Tibial nerve (tissue), 4 donors: ENCODE measurements at regions not wholly inside any gene's neighbourhood (a gene's known extent, or its start where the extent isn't known, plus 50 kb on each side); places are given as distances from the start of the nearest gene placed in this dataset.

Source experiments
- DNase-seq, 2 donors: peaks; one replicate each; pipeline ENCODE4 v3.0.0-alpha.2; 2019; ENCODE audit warnings: low spot score in 2 of 2
- H3K27ac ChIP-seq, 4 donors: fragments of 200-600 bp; sonication (generic) in 3 of 4; one replicate each; pipeline ENCODE4 v1.5.1; 2017 to 2019; ENCODE audit warnings: mild to moderate bottlenecking in 1 of 4
- H3K27me3 ChIP-seq, 2 donors: fragments of 200-600 bp; sonication (generic) in 1 of 2; one replicate each; pipeline versions ENCODE4 v1.5.1 to v1.6.0; 2017 to 2019
- H3K36me3 ChIP-seq, 3 donors: fragments of 200-600 bp; sonication (generic); one replicate each; pipeline ENCODE4 v1.5.1; 2018 to 2019
- H3K4me1 ChIP-seq, 4 donors: fragments of 200-600 bp; sonication (generic) in 3 of 4; one replicate each; pipeline ENCODE4 v1.5.1; 2017 to 2019
- H3K4me3 ChIP-seq, 4 donors: fragments of 200-600 bp; sonication (generic) in 3 of 4; one replicate each; pipeline ENCODE4 v1.5.1; 2017 to 2019; ENCODE audit warnings: mild to moderate bottlenecking in 1 of 4, moderate library complexity in 1 of 4
- H3K9me3 ChIP-seq, 4 donors: fragments of 200-600 bp; sonication (generic) in 3 of 4; one replicate each; pipeline ENCODE4 v1.5.1; 2017 to 2019
- CTCF ChIP-seq, 5 experiments: fragments of 200-600 bp in 3 of 5; fragments of 450-650 bp in 2 of 5; sonication (generic) in 3 of 5; IDR thresholded peaks; one replicate each; pipeline ENCODE4 v1.5.1; 2016 to 2019; ENCODE audit warnings: antibody characterized with exemption in 5 of 5, mild to moderate bottlenecking in 3 of 5, moderate library complexity in 2 of 5
- EP300 ChIP-seq, 2 donors: sonication (generic); formaldehyde crosslinking; IDR thresholded peaks; one replicate each; pipeline ENCODE4 v1.6.1; 2017; ENCODE audit warnings: antibody characterized with exemption in 2 of 2, mild to moderate bottlenecking in 1 of 2
- POLR2A ChIP-seq, 2 donors: fragments of 450-650 bp; IDR thresholded peaks; one replicate each; pipeline ENCODE4 v1.6.1; 2017; ENCODE audit warnings: antibody characterized with exemption in 2 of 2, mild to moderate bottlenecking in 2 of 2, moderate library complexity in 2 of 2
- WGBS, 2 donors: methylation state at CpG; one replicate each; pipeline ENCODE4 v1.1.5; 2018; 5-methylcytosine and 5-hydroxymethylcytosine counted together

- H3K27me3 ChIP-seq, result no peaks in the 10 kb centered on the region
- no peak for DNase-seq
- H3K9me3 ChIP-seq, result peaks cover 0 to 8% (median 0%) of the 10 kb centered on the region in 4 donors
- no peak overlapping the region for H3K27ac ChIP-seq
- TF ChIP-seq EP300 (IDR thresholded peaks at IDR 0.05) (no peak), CTCF (IDR thresholded peaks at IDR 0.05) (no peak), POLR2A (IDR thresholded peaks at IDR 0.05) (no peak)
- WGBS, 2 donors, result 83 to 85% methylated on average over 7 of the region's 7 CpGs
- H3K36me3 ChIP-seq, result no peaks in the 10 kb centered on the region
- H3K4me3 ChIP-seq, result no peak overlapping the region
- peaks cover 0 to 4% (median 0%) of the 10 kb centered on the region in 4 donors for H3K4me1 ChIP-seq
Observed at GRCh38 chr1:106717591-106717990, 338.9 kb upstream of the PRMT6 start.

GRCh38 chr1:106721790-106722189 is 334.7 kb upstream of the PRMT6 start:
- Histone ChIP-seq H3K36me3 (no peaks in the 10 kb centered on the region), H3K27me3 (no peaks in the 10 kb centered on the region), H3K27ac (no peak overlapping the region), H3K9me3 (peaks cover 0 to 4% (median 0%) of the 10 kb centered on the region in 4 donors), H3K4me1 (peaks cover 0 to 5% (median 0%) of the 10 kb centered on the region in 4 donors), H3K4me3 (no peak overlapping the region)
- no peak for DNase-seq
- TF ChIP-seq CTCF (IDR thresholded peaks at IDR 0.05) (no peak), EP300 (IDR thresholded peaks at IDR 0.05) (no peak), POLR2A (IDR thresholded peaks at IDR 0.05) (no peak)

- TF ChIP-seq CTCF (IDR thresholded peaks at IDR 0.05) (no peak), EP300 (IDR thresholded peaks at IDR 0.05) (no peak), POLR2A (IDR thresholded peaks at IDR 0.05) (no peak)
- Histone ChIP-seq H3K4me1 (peaks cover 0 to 5% (median 0%) of the 10 kb centered on the region in 4 donors), H3K4me3 (no peak overlapping the region)
Observed at GRCh38 chr1:106722466-106722865, 334.0 kb upstream of the PRMT6 start.

GRCh38 chr1:106727171-106727570 is 329.3 kb upstream of the PRMT6 start:
- no peak for TF ChIP-seq EP300 (IDR thresholded peaks at IDR 0.05)
- no peak for TF ChIP-seq CTCF (IDR thresholded peaks at IDR 0.05)
- TF ChIP-seq POLR2A (IDR thresholded peaks at IDR 0.05), result no peak
- peaks cover 0 to 4% (median 0%) of the 10 kb centered on the region in 4 donors for H3K9me3 ChIP-seq
- H3K36me3 ChIP-seq, result no peaks in the 10 kb centered on the region
- no peak overlapping the region for H3K4me3 ChIP-seq
- 15 to 18% methylated on average over 3 of the region's 3 CpGs for WGBS, 2 donors
- no peak for DNase-seq
- H3K4me1 ChIP-seq, result peaks cover 0 to 5% (median 0%) of the 10 kb centered on the region in 4 donors
- H3K27ac ChIP-seq, result no peak overlapping the region
- no peaks in the 10 kb centered on the region for H3K27me3 ChIP-seq

More at GRCh38 chr1:106722466-106722865, 334.0 kb upstream of the PRMT6 start:
- 0 to 32% methylated on average over 1 of the region's 1 CpG for WGBS, 2 donors
- H3K36me3 ChIP-seq, result no peaks in the 10 kb centered on the region
- peaks cover 0 to 4% (median 0%) of the 10 kb centered on the region in 4 donors for H3K9me3 ChIP-seq
- DNase-seq, result no peak
- H3K27me3 ChIP-seq, result no peaks in the 10 kb centered on the region
- H3K27ac ChIP-seq, result no peak overlapping the region

GRCh38 chr1:106746448-106747085 is 309.9 kb upstream of the PRMT6 start:
- TF ChIP-seq CTCF (IDR thresholded peaks at IDR 0.05), result no peak
- no peak for TF ChIP-seq POLR2A (IDR thresholded peaks at IDR 0.05)
- TF ChIP-seq EP300 (IDR thresholded peaks at IDR 0.05), result no peak
- no peaks in the 10 kb centered on the region for H3K4me1 ChIP-seq
- no peaks in the 10 kb centered on the region for H3K36me3 ChIP-seq
- no peaks in the 10 kb centered on the region for H3K9me3 ChIP-seq
- no peak for DNase-seq
- H3K4me3 ChIP-seq, result no peak overlapping the region
- H3K27ac ChIP-seq, result no peak overlapping the region
- H3K27me3 ChIP-seq, result no peaks in the 10 kb centered on the region
- WGBS, 2 donors, result 28 to 32% methylated on average over 2 of the region's 2 CpGs
